GM20000 (cell line): ENCODE measurements at regions not wholly inside any gene's neighbourhood (a gene's known extent, or its start where the extent isn't known, plus 50 kb on each side); places are given as distances from the start of the nearest gene placed in this dataset.

Experiments used
- DNase-seq: peaks from one replicate; pipeline ENCODE4 v3.0.0; 2012; ENCODE audit warnings: low spot score
- CTCF ChIP-seq: IDR thresholded peaks from 2 replicates; pipeline ENCODE4 v1.5.1; 2012; ENCODE audit warnings: mild to moderate bottlenecking, control low read depth; ENCODE audit errors: extremely low read depth, missing control alignments

GRCh38 chr10:90328459-90328858 lies 529.4 kb downstream of the HTR7 start:
- TF ChIP-seq CTCF = no peak
- DNase-seq = no peak

DNA sequence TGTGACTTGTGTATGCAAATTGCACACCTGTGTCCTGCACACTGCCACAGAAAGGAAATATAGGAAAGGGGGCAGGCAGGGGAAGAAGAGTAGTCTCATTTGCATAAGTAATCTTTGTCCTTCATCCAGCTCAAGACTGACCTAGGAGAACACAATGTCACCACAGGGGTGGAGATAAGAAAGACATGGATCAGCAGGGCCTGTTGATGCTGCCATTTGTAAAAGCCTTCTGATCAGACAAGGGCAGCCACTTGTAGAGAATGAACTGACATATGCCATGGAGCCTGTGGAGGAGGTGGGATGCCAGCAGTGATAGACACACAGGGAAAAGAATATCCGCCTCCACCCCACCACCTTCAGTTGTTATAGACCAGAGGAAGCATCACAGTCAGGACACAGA lies 528.9 kb downstream of the HTR7 start:
- no peak for DNase-seq
- TF ChIP-seq CTCF = no peak

- no peak for DNase-seq
- no peak for TF ChIP-seq CTCF
These were observed 520.5 kb downstream of the HTR7 start for GRCh38 chr10:90337316-90337715.

DNA sequence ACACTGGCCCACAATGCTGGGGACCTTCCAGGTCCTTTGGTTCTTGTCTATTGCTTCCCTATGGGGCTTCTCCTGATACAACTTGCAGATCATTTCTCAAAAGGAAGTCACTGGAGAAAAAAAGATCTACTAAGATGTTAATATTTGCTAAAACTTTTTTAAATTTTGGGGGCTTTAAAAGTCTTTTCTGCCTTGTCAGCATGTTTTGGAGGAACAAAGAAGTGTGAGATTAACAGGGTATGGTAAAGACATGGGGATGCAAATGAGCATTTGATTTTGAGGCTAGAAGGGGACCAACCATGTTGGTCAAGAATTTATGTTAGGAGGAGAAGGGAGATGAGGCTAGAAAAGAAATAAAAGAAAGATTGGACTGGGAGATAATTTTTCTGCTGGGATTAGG lies 515.4 kb downstream of the HTR7 start:
- no peak for TF ChIP-seq CTCF
- DNase-seq = no peak

DNA sequence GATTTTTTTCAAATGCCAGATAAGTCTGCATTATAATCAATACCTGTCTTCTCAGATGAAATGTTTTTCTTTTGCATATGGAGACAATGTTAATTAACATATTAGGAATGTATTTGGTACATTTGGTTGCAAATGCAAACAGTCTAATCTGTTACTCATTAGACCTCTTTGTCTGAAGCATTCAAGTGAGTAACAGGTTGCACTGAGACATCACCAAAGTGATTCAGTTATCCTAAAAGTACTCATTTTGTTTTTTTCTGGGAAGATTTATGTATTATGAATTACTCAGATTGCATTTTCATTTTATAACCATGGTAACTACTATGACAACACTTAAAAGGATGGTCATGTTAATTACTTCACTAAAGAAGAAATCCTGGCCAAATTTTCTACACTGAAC lies 513.6 kb downstream of the HTR7 start:
- no peak for TF ChIP-seq CTCF
- DNase-seq = no peak

DNA sequence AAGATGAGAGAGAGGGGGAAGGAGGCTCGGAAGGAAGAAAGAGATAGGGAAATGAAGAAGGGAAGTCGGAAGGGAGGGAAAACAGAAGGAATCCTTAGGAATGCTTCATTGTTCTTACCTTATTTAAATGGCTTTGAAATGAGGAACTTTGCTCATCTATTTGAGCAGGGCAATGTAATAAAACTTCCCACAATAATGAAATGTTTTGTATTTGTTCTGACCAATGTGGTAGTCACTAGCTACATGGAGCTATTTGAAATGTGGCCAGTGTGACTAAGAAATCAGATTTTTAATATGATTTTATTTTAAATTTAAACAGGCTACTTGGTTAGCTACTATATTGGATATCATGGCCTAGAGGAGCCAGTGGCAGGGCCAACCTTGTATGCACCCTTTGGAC lies 510.6 kb downstream of the HTR7 start:
- TF ChIP-seq CTCF = no peak
- DNase-seq = no peak

GRCh38 chr10:90350122-90350521 lies 507.7 kb downstream of the HTR7 start:
- TF ChIP-seq CTCF = no peak
- DNase-seq = no peak
